Stomach (tissue), 4 donors: ENCODE measurements at regions not wholly inside any gene's neighbourhood (a gene's known extent, or its start where the extent isn't known, plus 50 kb on each side); places are given as distances from the start of the nearest gene placed in this dataset.

ENCODE experiments used
- CTCF ChIP-seq, 7 experiments: fragments of 450-650 bp in 4 of 7; fragments of 200-600 bp in 3 of 7; sonication (generic) in 3 of 7; IDR thresholded peaks; one replicate each; pipeline ENCODE4 v1.5.1; 2016 to 2019; ENCODE audit warnings: antibody characterized with exemption in 7 of 7, control low read depth in 2 of 7, mild to moderate bottlenecking in 1 of 7
- EP300 ChIP-seq: sonication (generic); formaldehyde crosslinking; IDR thresholded peaks from one replicate; pipeline ENCODE4 v1.6.1; 2017; ENCODE audit warnings: antibody characterized with exemption
- POLR2A ChIP-seq, 4 donors: fragments of 450-650 bp; IDR thresholded peaks; one replicate each; pipeline ENCODE4 v1.6.1; 2016; ENCODE audit warnings: antibody characterized with exemption in 4 of 4, control low read depth in 2 of 4, mild to moderate bottlenecking in 1 of 4, moderate library complexity in 1 of 4
- POLR2AphosphoS5 ChIP-seq, 3 donors: sonication (generic); formaldehyde crosslinking; IDR thresholded peaks; one replicate each; pipeline ENCODE4 v1.6.1; 2016; ENCODE audit warnings: antibody characterized with exemption in 3 of 3

- no peak for TF ChIP-seq CTCF (IDR thresholded peaks at IDR 0.05)
- TF ChIP-seq EP300: no peak
- no peak for TF ChIP-seq POLR2A (IDR thresholded peaks at IDR 0.05)
- no peak for TF ChIP-seq POLR2AphosphoS5 (IDR thresholded peaks at IDR 0.05)
Observed at GRCh38 chr7:84331616-84332015, 137.0 kb upstream of the SEMA3A start.
